ENCODE measurements at regions not wholly inside any gene's neighbourhood (a gene's known extent, or its start where the extent isn't known, plus 50 kb on each side); places are given as distances from the start of the nearest gene placed in this dataset.
A peak's percentile ranks its signal among the peaks of the same experiment; 100 is the strongest.

- no peaks in the 10 kb centered on the region for H3K9me3 ChIP-seq
- intact Hi-C loops (cut with DNase I): no loop called here
- H3K4me1 ChIP-seq: no peaks in the 10 kb centered on the region
- H3K27ac ChIP-seq: no peak overlapping the region
- DNase-seq (no peak), ATAC-seq (no peak)
- H3K36me3 ChIP-seq: no peaks in the 10 kb centered on the region
- TF ChIP-seq CTCF (IDR thresholded peaks at IDR 0.05): no peak
- no peak overlapping the region for H3K4me3 ChIP-seq
- no peaks in the 10 kb centered on the region for H3K27me3 ChIP-seq (ENCODE audit: low read depth)
Observed at GRCh38 chr3:8224941-8225340, 276.7 kb upstream of the LMCD1 start.

GRCh38 chr3:8233938-8234337, 267.7 kb upstream of the LMCD1 start:
- H3K36me3 ChIP-seq: no peaks in the 10 kb centered on the region
- H3K4me3 ChIP-seq: no peak overlapping the region
- H3K27me3 ChIP-seq (ENCODE audit: low read depth): no peaks in the 10 kb centered on the region
- no peak for DNase-seq
- ATAC-seq: no peak
- TF ChIP-seq CTCF (IDR thresholded peaks at IDR 0.05): no peak
- H3K27ac ChIP-seq: no peak overlapping the region
- H3K4me1 ChIP-seq: peaks cover 14% of the 10 kb centered on the region
- intact Hi-C loops (cut with DNase I): no loop called here
- no peaks in the 10 kb centered on the region for H3K9me3 ChIP-seq

GRCh38 chr3:8236264-8236663, 265.4 kb upstream of the LMCD1 start:
- DNase-seq: no peak
- Histone ChIP-seq H3K27ac (no peak overlapping the region), H3K4me3 (no peak overlapping the region), H3K4me1 (peaks cover 14% of the 10 kb centered on the region), H3K9me3 (no peaks in the 10 kb centered on the region), H3K27me3 (ENCODE audit: low read depth) (no peaks in the 10 kb centered on the region), H3K36me3 (no peaks in the 10 kb centered on the region)
- no peak for TF ChIP-seq CTCF (IDR thresholded peaks at IDR 0.05)
- no peak for ATAC-seq
- intact Hi-C loops (cut with DNase I): no loop called here

GRCh38 chr3:8237893-8238292, 263.7 kb upstream of the LMCD1 start:
- Histone ChIP-seq H3K27me3 (ENCODE audit: low read depth) (no peaks in the 10 kb centered on the region), H3K36me3 (no peaks in the 10 kb centered on the region), H3K27ac (no peak overlapping the region), H3K9me3 (peaks cover 6% of the 10 kb centered on the region), H3K4me3 (no peak overlapping the region), H3K4me1 (peaks cover 14% of the 10 kb centered on the region)
- ATAC-seq (peak; percentile 38 to 74), DNase-seq (no peak)
- no peak for TF ChIP-seq CTCF (IDR thresholded peaks at IDR 0.05)
- intact Hi-C loops (cut with DNase I): no loop called here

GRCh38 chr3:8238432-8238831, 263.2 kb upstream of the LMCD1 start:
- intact Hi-C loops (cut with DNase I): no loop called here
- Histone ChIP-seq H3K4me3 (no peak overlapping the region), H3K27me3 (ENCODE audit: low read depth) (no peaks in the 10 kb centered on the region), H3K9me3 (peaks cover 11% of the 10 kb centered on the region), H3K27ac (no peak overlapping the region), H3K4me1 (peaks cover 14% of the 10 kb centered on the region), H3K36me3 (no peaks in the 10 kb centered on the region)
- ATAC-seq (no peak), DNase-seq (no peak)
- no peak for TF ChIP-seq CTCF (IDR thresholded peaks at IDR 0.05)

- Histone ChIP-seq H3K27ac (no peak overlapping the region), H3K4me1 (peaks cover 14% of the 10 kb centered on the region), H3K9me3 (peaks cover 11% of the 10 kb centered on the region), H3K27me3 (ENCODE audit: low read depth) (no peaks in the 10 kb centered on the region), H3K36me3 (no peaks in the 10 kb centered on the region), H3K4me3 (no peak overlapping the region)
- intact Hi-C loops (cut with DNase I): no loop called here
- DNase-seq (no peak), ATAC-seq (peak in 1 of 2 donors; percentile 52)
- TF ChIP-seq CTCF (IDR thresholded peaks at IDR 0.05): no peak
Observed at GRCh38 chr3:8239095-8239494, 262.5 kb upstream of the LMCD1 start.

Measured in lower lobe of right lung (tissue), 2 donors.